COR-L47 (cell line): ENCODE measurements at regions not wholly inside any gene's neighbourhood (a gene's known extent, or its start where the extent isn't known, plus 50 kb on each side); places are given as distances from the start of the nearest gene placed in this dataset.
"Not testable (repeated sequence)": the region's sequence is repeated elsewhere in the genome, so short reads cannot be mapped to it uniquely, and the experiment has no call there.

Experiments used
- DNase-seq: peaks from one replicate; lab custom pipeline; 2025; lab: John Stamatoyannopoulos, UW

- DNase-seq: no peak
Observed at GRCh38 chr18:1846640-1847039, 724.7 kb downstream of the METTL4 start.

GRCh38 chr18:1848716-1849115 lies 722.6 kb downstream of the METTL4 start:
- DNase-seq: no peak

GRCh38 chr18:1849386-1849785 lies 721.9 kb downstream of the METTL4 start:
- DNase-seq: no peak

- DNase-seq: not testable (repeated sequence)
Observed at GRCh38 chr18:1857281-1857680, 714.0 kb downstream of the METTL4 start.

GRCh38 chr18:1861473-1861872 lies 709.8 kb downstream of the METTL4 start:
- DNase-seq: no peak

GRCh38 chr18:1865869-1866268 lies 705.4 kb downstream of the METTL4 start:
- DNase-seq: no peak

GRCh38 chr18:1872274-1872673 lies 699.0 kb downstream of the METTL4 start:
- no peak for DNase-seq

GRCh38 chr18:1875219-1875618 lies 696.1 kb downstream of the METTL4 start:
- DNase-seq: no peak

- DNase-seq: no peak
Observed at GRCh38 chr18:1884623-1885022, 686.7 kb downstream of the METTL4 start.

GRCh38 chr18:1891641-1892040 lies 679.7 kb downstream of the METTL4 start:
- no peak for DNase-seq

- no peak for DNase-seq
Observed at GRCh38 chr18:1892191-1892590, 679.1 kb downstream of the METTL4 start.

GRCh38 chr18:1895456-1896185 lies 675.7 kb downstream of the METTL4 start:
- DNase-seq: no peak

GRCh38 chr18:1906421-1906820 lies 664.9 kb downstream of the METTL4 start:
- no peak for DNase-seq

GRCh38 chr18:1907470-1908206 lies 663.7 kb downstream of the METTL4 start:
- no peak for DNase-seq

GRCh38 chr18:1914489-1914888 lies 656.8 kb downstream of the METTL4 start:
- DNase-seq: peak; percentile 38

- DNase-seq: no peak
Observed at GRCh38 chr18:1916869-1917523, 654.3 kb downstream of the METTL4 start.

GRCh38 chr18:1917569-1917968 lies 653.7 kb downstream of the METTL4 start:
- DNase-seq: no peak

- no peak for DNase-seq
Observed at GRCh38 chr18:1922066-1922465, 649.2 kb downstream of the METTL4 start.

GRCh38 chr18:1928711-1929110 lies 642.6 kb downstream of the METTL4 start:
- no peak for DNase-seq

GRCh38 chr18:1929720-1930119 lies 641.6 kb downstream of the METTL4 start:
- DNase-seq: no peak

- no peak for DNase-seq
Observed at GRCh38 chr18:1930291-1931270, 640.7 kb downstream of the METTL4 start.

- DNase-seq: no peak
Observed at GRCh38 chr18:1952486-1952885, 618.8 kb downstream of the METTL4 start.
